ENCODE measurements at regions not wholly inside any gene's neighbourhood (a gene's known extent, or its start where the extent isn't known, plus 50 kb on each side); places are given as distances from the start of the nearest gene placed in this dataset.

DNA sequence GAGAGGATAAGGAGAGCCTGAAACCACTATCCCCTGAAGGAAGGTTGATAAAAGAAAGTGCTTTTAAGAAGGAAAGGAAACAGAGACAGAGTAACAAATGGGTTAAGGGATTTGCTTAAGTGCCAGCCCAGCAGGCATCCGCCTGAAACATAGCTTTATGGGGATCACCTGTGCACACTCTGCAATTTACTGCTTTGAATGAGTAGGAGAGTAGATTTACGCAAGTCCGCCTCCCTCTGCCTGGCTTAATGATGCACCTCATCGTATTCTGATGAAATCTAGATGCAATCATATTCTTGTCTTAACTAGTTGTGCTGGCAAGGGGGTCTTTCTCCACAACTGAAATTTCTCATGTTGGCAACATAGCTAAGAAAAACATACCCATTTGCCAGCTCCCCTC, 101.1 kb upstream of the ID4 start:
- no peak for DNase-seq (ENCODE audit: low read depth in 2 of 2)

GRCh38 chr6:19738010-19738409, 99.2 kb upstream of the ID4 start:
- no peak for DNase-seq (ENCODE audit: low read depth in 2 of 2)

GRCh38 chr6:19749722-19750121, 87.4 kb upstream of the ID4 start:
- DNase-seq (ENCODE audit: low read depth in 2 of 2): no peak

DNA sequence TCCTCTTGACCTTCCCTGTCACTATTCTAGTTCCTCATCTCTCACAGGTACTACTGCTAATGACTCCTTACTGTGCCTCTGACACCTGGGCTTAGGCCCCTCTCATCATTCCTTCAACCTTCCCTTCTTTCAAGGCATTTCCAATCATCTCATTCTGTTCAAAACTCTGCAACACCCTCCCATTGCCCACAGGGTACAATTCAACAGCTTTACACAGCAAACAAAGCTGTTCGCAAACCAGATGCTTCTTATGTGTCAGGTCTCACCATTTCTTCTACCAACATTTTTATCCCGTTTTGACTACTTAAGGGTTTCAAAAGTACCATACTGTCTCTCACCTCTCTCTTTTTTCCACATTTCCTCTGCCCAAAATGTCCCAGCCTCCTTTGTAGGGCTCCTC, 84.4 kb upstream of the ID4 start:
- no peak for DNase-seq (ENCODE audit: low read depth in 2 of 2)

- DNase-seq (ENCODE audit: low read depth in 2 of 2): no peak
These were observed 83.3 kb upstream of the ID4 start for GRCh38 chr6:19753826-19754225.

DNA sequence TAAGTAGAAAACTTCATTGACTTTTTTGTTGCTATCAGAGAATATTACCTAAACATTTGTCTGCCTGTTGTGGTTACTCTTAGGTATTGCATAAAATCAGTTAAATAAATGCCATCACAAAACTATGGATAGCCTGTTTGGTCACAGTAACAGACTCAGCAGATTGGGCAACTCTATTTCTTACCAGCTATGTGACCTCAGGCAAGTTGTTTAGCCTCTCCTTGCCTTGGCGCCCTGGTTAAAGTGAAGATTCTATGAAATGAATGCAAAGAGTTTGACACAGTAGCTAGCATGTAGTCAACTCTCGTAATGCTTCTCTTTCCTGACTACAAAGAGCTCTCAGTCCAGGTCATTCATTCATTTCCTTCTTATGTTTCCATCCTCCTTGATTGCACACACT, 82.5 kb upstream of the ID4 start:
- no peak for DNase-seq (ENCODE audit: low read depth in 2 of 2)

DNA sequence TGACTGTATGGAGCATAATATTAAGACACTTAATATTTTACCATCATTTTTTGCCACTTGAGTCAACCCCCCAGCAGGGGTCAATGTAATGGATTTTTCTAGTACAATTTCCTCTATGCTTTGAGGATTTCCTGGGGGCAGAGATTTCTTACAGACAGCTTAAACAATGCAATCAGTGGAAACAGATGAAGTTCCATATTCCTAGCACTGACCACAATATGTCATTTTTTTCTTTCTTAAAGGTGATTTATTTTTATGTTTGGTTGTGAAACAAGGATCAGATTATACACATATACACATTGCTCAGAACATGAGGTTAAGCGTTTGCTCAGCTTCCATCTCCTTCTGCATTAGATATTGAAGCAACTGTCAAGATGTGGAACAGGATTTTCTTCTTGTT, 82.0 kb upstream of the ID4 start:
- DNase-seq (ENCODE audit: low read depth in 2 of 2): no peak

DNA sequence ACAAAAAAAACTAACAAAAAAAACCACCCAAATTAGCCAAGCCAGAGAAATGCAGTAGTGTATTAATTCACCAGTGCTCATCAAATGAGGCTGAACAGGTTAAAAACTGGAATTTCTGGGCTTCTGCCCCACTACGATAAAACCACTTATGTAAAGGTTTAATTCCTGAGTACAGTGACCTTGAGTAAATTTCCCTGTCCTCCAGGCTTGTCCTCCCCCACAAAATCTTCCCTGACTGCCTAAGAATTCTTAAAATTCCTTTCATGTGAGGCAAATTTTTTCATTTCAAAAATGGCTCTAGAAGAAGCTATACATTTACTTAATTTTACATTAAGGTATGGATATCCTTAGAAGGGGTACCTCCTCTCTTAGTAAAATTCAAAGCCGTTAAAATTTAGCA, 80.1 kb upstream of the ID4 start:
- DNase-seq (ENCODE audit: low read depth in 2 of 2): no peak

DNA sequence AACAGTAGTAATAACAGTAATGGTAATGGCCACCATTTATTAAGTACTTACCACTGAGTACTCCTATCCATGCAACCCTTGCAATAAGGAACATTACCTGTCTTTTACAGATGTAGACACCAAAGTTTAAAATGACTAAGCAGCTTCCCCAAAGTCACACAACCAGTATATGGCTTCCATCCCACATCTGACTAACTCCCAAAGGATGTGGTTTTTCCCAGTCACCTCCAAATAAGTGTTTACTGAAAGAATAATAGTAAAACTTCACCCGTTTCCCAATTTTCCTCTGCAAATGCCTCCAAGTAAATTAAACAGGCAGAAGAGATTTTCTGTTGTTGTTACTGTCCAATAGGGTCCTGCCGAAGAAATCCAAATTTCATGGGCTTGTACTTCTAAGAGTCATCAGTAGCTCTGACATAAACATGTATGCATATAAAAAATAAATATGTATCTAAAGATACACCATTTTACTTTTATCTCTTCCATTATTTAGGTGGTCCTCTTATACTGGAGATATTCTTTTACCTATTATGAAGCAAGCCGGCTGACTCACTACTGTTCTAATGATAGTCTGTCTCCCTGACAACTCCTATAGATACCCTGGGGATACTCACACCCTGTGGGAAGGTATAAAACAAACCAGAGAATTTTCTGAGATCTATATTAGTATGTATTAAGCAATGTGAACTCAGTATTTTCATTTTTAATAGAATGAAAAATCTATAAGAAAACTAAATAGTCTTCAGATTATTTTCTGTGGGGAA, 77.9 kb upstream of the ID4 start:
- DNase-seq (ENCODE audit: low read depth in 2 of 2): no peak

- no peak for DNase-seq (ENCODE audit: low read depth in 2 of 2)
These were observed 76.0 kb upstream of the ID4 start for GRCh38 chr6:19761121-19761520.

GRCh38 chr6:19771753-19772336, 65.3 kb upstream of the ID4 start:
- no peak for DNase-seq (ENCODE audit: low read depth in 2 of 2)

GRCh38 chr6:19772891-19773290, 64.3 kb upstream of the ID4 start:
- DNase-seq (ENCODE audit: low read depth in 2 of 2): no peak

DNA sequence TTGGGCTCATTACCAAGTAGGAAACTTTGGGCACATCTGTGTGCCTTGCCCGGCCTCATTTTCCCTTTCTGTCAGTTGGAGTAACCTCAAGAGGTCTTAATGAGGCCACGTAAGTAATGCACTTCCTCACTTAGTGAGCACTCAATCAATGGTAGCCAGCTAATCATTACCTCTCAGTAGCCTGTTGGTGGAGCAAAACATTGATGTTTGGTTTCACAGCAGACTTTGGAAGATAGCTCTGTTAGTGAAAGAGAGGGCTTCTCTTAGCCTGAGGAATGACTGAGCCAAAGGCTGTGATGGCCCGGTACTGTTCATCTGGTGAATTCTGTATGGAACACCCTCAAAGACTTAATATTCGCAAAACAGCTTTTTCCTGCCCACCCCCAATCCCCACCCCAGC, 55.9 kb upstream of the ID4 start:
- DNase-seq (ENCODE audit: low read depth in 2 of 2): no peak

GRCh38 chr6:19782588-19782987, 54.6 kb upstream of the ID4 start:
- no peak for DNase-seq (ENCODE audit: low read depth in 2 of 2)

All from stimulated activated CD8-positive, alpha-beta memory T cell treated with anti-CD3 and anti-CD28 coated beads, Interleukin-2, amount 100 ng/mL, for 48 hours (primary cell).